ENCODE measurements at regions not wholly inside any gene's neighbourhood (a gene's known extent, or its start where the extent isn't known, plus 50 kb on each side); places are given as distances from the start of the nearest gene placed in this dataset.

DNA sequence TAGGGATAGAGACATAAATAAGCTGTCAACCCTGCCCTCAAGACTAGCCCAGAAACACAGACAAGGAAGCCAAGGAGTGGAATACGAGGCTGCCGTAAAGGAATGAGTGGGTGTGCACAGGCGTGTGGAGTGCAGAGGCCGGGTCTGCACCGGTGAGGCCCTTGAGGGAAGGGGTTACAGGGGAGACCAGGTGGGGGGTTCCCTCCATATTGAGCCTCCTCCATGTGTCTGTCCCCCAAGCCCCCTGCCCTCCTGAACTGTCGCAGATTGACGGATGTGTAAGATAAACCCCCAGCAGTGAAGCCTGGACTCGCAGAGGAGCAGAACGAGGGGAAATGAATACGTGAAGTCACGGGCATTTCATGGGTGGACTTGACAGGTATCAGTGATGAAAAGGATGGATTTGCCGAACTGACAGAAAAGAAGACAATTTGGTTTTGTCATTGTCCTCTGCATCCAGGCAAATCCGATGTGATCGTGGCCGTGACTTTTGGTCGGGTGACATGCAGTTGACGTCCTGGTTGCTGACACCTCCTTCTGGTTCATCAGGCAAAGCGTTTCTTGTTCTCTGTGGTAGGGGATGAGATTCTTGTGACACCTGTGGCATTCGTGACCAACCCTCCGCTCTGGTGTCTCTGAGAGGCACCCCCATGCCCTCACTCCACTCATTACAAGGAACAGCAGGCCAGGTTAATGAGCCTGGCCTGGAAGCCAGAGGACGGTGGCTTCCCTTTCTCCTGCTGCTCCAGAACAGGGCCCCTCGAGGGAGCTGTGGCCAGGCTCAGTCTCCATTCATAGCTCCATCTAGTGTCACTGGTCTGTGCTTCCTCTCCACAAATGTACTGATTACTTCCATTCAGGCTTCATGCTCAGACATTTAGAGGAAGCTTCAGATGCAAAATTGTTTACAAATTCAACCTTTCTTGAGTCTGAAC lies 223.1 kb upstream of the B3GAT1 start:
- TF ChIP-seq ZNF677 (tag by site-specific recombination; IDR thresholded peaks at IDR 0.05) (no peak), ZNF558 (tag by site-specific recombination; IDR thresholded peaks at IDR 0.05) (no peak), ZNF654 (tag by site-specific recombination; IDR thresholded peaks at IDR 0.05; ENCODE audit: low read depth) (no peak)
- TF ChIP-seq, protein P1, sequence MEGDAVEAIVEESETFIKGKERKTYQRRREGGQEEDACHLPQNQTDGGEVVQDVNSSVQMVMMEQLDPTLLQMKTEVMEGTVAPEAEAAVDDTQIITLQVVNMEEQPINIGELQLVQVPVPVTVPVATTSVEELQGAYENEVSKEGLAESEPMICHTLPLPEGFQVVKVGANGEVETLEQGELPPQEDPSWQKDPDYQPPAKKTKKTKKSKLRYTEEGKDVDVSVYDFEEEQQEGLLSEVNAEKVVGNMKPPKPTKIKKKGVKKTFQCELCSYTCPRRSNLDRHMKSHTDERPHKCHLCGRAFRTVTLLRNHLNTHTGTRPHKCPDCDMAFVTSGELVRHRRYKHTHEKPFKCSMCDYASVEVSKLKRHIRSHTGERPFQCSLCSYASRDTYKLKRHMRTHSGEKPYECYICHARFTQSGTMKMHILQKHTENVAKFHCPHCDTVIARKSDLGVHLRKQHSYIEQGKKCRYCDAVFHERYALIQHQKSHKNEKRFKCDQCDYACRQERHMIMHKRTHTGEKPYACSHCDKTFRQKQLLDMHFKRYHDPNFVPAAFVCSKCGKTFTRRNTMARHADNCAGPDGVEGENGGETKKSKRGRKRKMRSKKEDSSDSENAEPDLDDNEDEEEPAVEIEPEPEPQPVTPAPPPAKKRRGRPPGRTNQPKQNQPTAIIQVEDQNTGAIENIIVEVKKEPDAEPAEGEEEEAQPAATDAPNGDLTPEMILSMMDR (tag by site-specific recombination; IDR thresholded peaks at IDR 0.05) = no peak
- TF ChIP-seq, protein P2, sequence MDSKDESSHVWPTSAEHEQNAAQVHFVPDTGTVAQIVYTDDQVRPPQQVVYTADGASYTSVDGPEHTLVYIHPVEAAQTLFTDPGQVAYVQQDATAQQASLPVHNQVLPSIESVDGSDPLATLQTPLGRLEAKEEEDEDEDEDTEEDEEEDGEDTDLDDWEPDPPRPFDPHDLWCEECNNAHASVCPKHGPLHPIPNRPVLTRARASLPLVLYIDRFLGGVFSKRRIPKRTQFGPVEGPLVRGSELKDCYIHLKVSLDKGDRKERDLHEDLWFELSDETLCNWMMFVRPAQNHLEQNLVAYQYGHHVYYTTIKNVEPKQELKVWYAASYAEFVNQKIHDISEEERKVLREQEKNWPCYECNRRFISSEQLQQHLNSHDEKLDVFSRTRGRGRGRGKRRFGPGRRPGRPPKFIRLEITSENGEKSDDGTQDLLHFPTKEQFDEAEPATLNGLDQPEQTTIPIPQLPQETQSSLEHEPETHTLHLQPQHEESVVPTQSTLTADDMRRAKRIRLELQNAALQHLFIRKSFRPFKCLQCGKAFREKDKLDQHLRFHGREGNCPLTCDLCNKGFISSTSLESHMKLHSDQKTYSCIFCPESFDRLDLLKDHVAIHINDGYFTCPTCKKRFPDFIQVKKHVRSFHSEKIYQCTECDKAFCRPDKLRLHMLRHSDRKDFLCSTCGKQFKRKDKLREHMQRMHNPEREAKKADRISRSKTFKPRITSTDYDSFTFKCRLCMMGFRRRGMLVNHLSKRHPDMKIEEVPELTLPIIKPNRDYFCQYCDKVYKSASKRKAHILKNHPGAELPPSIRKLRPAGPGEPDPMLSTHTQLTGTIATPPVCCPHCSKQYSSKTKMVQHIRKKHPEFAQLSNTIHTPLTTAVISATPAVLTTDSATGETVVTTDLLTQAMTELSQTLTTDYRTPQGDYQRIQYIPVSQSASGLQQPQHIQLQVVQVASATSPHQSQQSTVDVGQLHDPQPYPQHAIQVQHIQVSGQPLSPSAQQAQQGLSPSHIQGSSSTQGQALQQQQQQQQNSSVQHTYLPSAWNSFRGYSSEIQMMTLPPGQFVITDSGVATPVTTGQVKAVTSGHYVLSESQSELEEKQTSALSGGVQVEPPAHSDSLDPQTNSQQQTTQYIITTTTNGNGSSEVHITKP (tag by site-specific recombination; IDR thresholded peaks at IDR 0.05) = no peak

Measured in HEK293 (cell line).